ENCODE measurements at regions not wholly inside any gene's neighbourhood (a gene's known extent, or its start where the extent isn't known, plus 50 kb on each side); places are given as distances from the start of the nearest gene placed in this dataset.

DNA sequence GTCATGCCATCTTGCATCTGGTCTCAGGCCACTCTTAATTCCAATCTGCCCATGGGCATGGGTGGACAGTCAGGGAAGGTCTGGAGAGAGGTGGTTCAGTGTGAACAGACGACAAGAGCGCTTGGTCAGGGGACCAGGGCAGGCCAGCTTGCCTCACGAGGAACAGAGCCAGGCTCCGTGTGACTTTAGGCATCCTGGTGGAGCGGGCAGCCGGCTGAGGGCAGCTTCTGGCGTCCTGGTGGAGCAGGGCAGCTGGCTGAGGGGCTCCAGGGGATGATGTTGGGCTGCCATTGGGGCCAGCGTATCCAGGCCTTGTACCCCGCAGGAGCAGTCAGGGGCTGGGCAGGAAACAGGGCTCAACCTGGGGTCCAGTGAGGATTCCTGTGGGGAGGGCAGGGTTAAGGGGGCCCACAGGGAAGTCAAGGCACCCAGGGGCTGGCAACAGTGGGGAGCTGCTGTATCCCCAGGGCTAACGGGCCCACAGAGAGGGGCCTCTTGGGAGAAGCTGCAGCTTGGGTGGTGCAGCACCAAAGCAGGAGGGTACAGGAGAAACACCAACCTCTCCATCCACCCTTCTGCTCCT, 197.9 kb upstream of the TWIST2 start:
- TF ChIP-seq CTCF (IDR thresholded peaks at IDR 0.05) = no peak
- no peak for TF ChIP-seq POLR2A (IDR thresholded peaks at IDR 0.05)

All from tibial nerve (tissue), 3 donors.